H1 (cell line): ENCODE measurements at regions not wholly inside any gene's neighbourhood (a gene's known extent, or its start where the extent isn't known, plus 50 kb on each side); places are given as distances from the start of the nearest gene placed in this dataset.
A peak's percentile ranks its signal among the peaks of the same experiment; 100 is the strongest.

Source experiments
- CTCF ChIA-PET: fragments of 300-600 bp; sonication (Branson Sonifier 250); formaldehyde crosslinking; loops from one replicate; lab custom pipeline; 2021; ENCODE audit not compliant: partially characterized antibody; lab: Charles Lee
- POLR2A ChIA-PET: fragments of 300-600 bp; sonication (Branson Sonifier 250); formaldehyde crosslinking; loops from one replicate; lab custom pipeline; 2021; ENCODE audit warnings: inconsistent platforms; ENCODE audit not compliant: partially characterized antibody; lab: Charles Lee
- DNase-seq, 2 experiments: peaks; one replicate each; pipeline versions ENCODE4 v3.0.0 to v3.0.0-alpha.2; 2010 to 2022; ENCODE audit warnings: low spot score in 2 of 2, low read depth in 1 of 2, mixed read lengths in 1 of 2
- FAIRE-seq: peaks from 2 replicates; lab custom pipeline; 2011; peaks lifted over from hg19 to GRCh38; lab: Jason Lieb, UNC
- H2AFZ ChIP-seq: 2 replicates; pipeline ENCODE4 v1.8.1; 2012; ENCODE audit warnings: low read length, inconsistent platforms
- H2AK5ac ChIP-seq: 2 replicates; pipeline ENCODE4 v1.6.1; 2013; ENCODE audit warnings: low read depth, low read length
- H2BK120ac ChIP-seq: replicated peaks from 2 replicates; pipeline ENCODE3; 2013; ENCODE audit warnings: low read depth, low read length, inconsistent platforms
- H2BK12ac ChIP-seq: 2 replicates; pipeline ENCODE4 v1.6.1; 2013; ENCODE audit warnings: low read depth, low read length
- H2BK15ac ChIP-seq: 2 replicates; pipeline ENCODE4 v1.6.1; 2013; ENCODE audit warnings: low read length
- H2BK20ac ChIP-seq: 2 replicates; pipeline ENCODE4 v1.6.1; 2013; ENCODE audit warnings: low read length
- H2BK5ac ChIP-seq: 2 replicates; pipeline ENCODE4 v1.6.1; 2013; ENCODE audit warnings: low read depth, low read length
- H3K14ac ChIP-seq: 2 replicates; pipeline ENCODE4 v1.6.1; 2013; ENCODE audit warnings: inconsistent platforms; ENCODE audit not compliant: insufficient read length
- H3K18ac ChIP-seq: 2 replicates; pipeline ENCODE4 v1.6.1; 2013; ENCODE audit warnings: low read length; ENCODE audit errors: extremely low read depth
- H3K23ac ChIP-seq: 2 replicates; pipeline ENCODE4 v1.6.1; 2013; ENCODE audit warnings: inconsistent platforms; ENCODE audit not compliant: insufficient read length
- H3K23me2 ChIP-seq: 2 replicates; pipeline ENCODE4 v1.6.1; 2013; ENCODE audit warnings: low read depth, low read length
- H3K27ac ChIP-seq: 2 replicates; pipeline ENCODE4 v1.6.1; 2011; ENCODE audit warnings: low read depth, low read length, inconsistent platforms
- H3K27me3 ChIP-seq, 4 experiments: replicated peaks in 1 of 4; 1 replicate in 1 of 4; 2 replicates in 3 of 4; pipeline versions ENCODE4 v1.6.1 to v1.8.1; 2011 to 2013; ENCODE audit warnings: low read length in 3 of 4, mild to moderate bottlenecking in 3 of 4, inconsistent platforms in 2 of 4, mixed read lengths in 2 of 4, moderate library complexity in 1 of 4; ENCODE audit not compliant: control insufficient read depth in 3 of 4, insufficient read depth in 3 of 4; ENCODE audit errors: extremely low read depth in 1 of 4
- H3K36me3 ChIP-seq, 4 experiments: 2 replicates each; pipeline versions ENCODE4 v1.6.1 to v1.8.1; 2011 to 2013; ENCODE audit warnings: mild to moderate bottlenecking in 4 of 4, low read length in 3 of 4, moderate library complexity in 2 of 4, control low read depth in 1 of 4, inconsistent platforms in 1 of 4; ENCODE audit not compliant: insufficient read depth in 4 of 4, control insufficient read depth in 2 of 4
- H3K4ac ChIP-seq: replicated peaks from 2 replicates; pipeline ENCODE3; 2013; ENCODE audit warnings: low read length, low read depth, mixed read lengths, inconsistent platforms; ENCODE audit not compliant: insufficient read length
- H3K4me1 ChIP-seq, 4 experiments: replicated peaks in 1 of 4; 1 replicate in 1 of 4; 2 replicates in 3 of 4; pipeline versions ENCODE4 v1.6.1 to v1.8.1; 2011 to 2013; ENCODE audit warnings: low read length in 3 of 4, inconsistent platforms in 2 of 4, mixed read lengths in 1 of 4; ENCODE audit not compliant: insufficient read depth in 4 of 4, control insufficient read depth in 3 of 4
- H3K4me2 ChIP-seq, 2 experiments: 2 replicates each; pipeline versions ENCODE4 v1.6.1 to v1.8.1; 2011 to 2013; ENCODE audit warnings: low read depth in 2 of 2, low read length in 2 of 2, control low read depth in 1 of 2, inconsistent platforms in 1 of 2, mild to moderate bottlenecking in 1 of 2; ENCODE audit not compliant: insufficient read depth in 1 of 2
- H3K4me3 ChIP-seq, 4 experiments: fragments of 200-600, 300-600 bp in 1 of 4; sonication (generic), shearing (Covaris generic), sonication (Bioruptor Twin) in 1 of 4; 2 replicates each; pipeline versions ENCODE4 v1.5.1 to v1.8.1; 2011 to 2016; ENCODE audit warnings: low read length in 4 of 4, low read depth in 3 of 4, control low read depth in 2 of 4, inconsistent platforms in 2 of 4, mild to moderate bottlenecking in 2 of 4, mixed read lengths in 1 of 4, moderate library complexity in 1 of 4; ENCODE audit not compliant: insufficient read depth in 2 of 4; ENCODE audit errors: extremely low read depth in 1 of 4
- H3K56ac ChIP-seq: replicated peaks from 2 replicates; pipeline ENCODE3; 2013; ENCODE audit warnings: low read depth, mild to moderate bottlenecking, mixed read lengths, low read length, inconsistent platforms; ENCODE audit not compliant: insufficient read length
- H3K79me1 ChIP-seq: 2 replicates; pipeline ENCODE4 v1.6.1; 2013; ENCODE audit warnings: low read depth, low read length, control low read depth
- H3K79me2 ChIP-seq, 2 experiments: 2 replicates each; pipeline versions ENCODE4 v1.6.1 to v1.8.1; 2012 to 2013; ENCODE audit warnings: low read length in 2 of 2, mild to moderate bottlenecking in 2 of 2, inconsistent platforms in 1 of 2; ENCODE audit not compliant: insufficient read depth in 2 of 2, control insufficient read depth in 1 of 2
- H3K9ac ChIP-seq, 4 experiments: replicated peaks in 1 of 4; 1 replicate in 1 of 4; 2 replicates in 3 of 4; pipeline versions ENCODE4 v1.6.1 to v1.8.1; 2011 to 2013; ENCODE audit warnings: low read depth in 3 of 4, low read length in 3 of 4, control low read depth in 2 of 4, mild to moderate bottlenecking in 2 of 4, moderate library complexity in 2 of 4, inconsistent platforms in 1 of 4; ENCODE audit errors: extremely low read depth in 1 of 4
- H3K9me3 ChIP-seq, 2 experiments: 2 replicates each; pipeline versions ENCODE4 v1.6.1 to v1.8.1; 2012 to 2013; ENCODE audit warnings: mild to moderate bottlenecking in 2 of 2, moderate library complexity in 2 of 2, control low read depth in 1 of 2, inconsistent platforms in 1 of 2, low read depth in 1 of 2, low read length in 1 of 2, mixed read lengths in 1 of 2; ENCODE audit not compliant: insufficient read depth in 2 of 2
- H4K20me1 ChIP-seq, 2 experiments: replicated peaks in 1 of 2; 2 replicates each; pipeline versions ENCODE3 to v1.8.1; 2011 to 2013; ENCODE audit warnings: inconsistent platforms in 2 of 2, low read length in 2 of 2, mild to moderate bottlenecking in 1 of 2; ENCODE audit not compliant: insufficient read depth in 2 of 2, control insufficient read depth in 1 of 2
- H4K5ac ChIP-seq: 2 replicates; pipeline ENCODE4 v1.6.1; 2013; ENCODE audit warnings: low read length, low read depth, mixed read lengths, inconsistent platforms; ENCODE audit not compliant: insufficient read length
- H4K8ac ChIP-seq: 2 replicates; pipeline ENCODE4 v1.8.0; 2013; ENCODE audit warnings: mild to moderate bottlenecking, moderate library complexity, low read length, inconsistent platforms; ENCODE audit not compliant: insufficient read depth; ENCODE audit errors: extremely low read depth
- H4K91ac ChIP-seq: replicated peaks from 2 replicates; pipeline ENCODE3; 2013; ENCODE audit warnings: low read length, mixed read lengths, inconsistent platforms; ENCODE audit not compliant: insufficient read length
- CEBPB ChIP-seq: IDR thresholded peaks from 2 replicates; pipeline ENCODE4 v1.6.1; 2012; ENCODE audit warnings: low read depth, low read length
- JUND ChIP-seq: IDR thresholded peaks from 2 replicates; pipeline ENCODE4 v1.6.1; 2011; ENCODE audit warnings: mild to moderate bottlenecking, improper control_type of control experiment, low read length
- RAD21 ChIP-seq, 2 experiments: IDR thresholded peaks in 1 of 2; conservative IDR thresholded peaks in 1 of 2; 2 replicates each; pipeline ENCODE4 v1.6.1; 2011; ENCODE audit warnings: low read depth in 2 of 2, low read length in 2 of 2, improper control_type of control experiment in 1 of 2, inconsistent platforms in 1 of 2, mild to moderate bottlenecking in 1 of 2, moderate library complexity in 1 of 2
- RFX5 ChIP-seq: IDR thresholded peaks from 2 replicates; pipeline ENCODE4 v1.6.1; 2011; ENCODE audit warnings: low read depth, low read length, improper control_type of control experiment, borderline replicate concordance
- SIX5 ChIP-seq: IDR thresholded peaks from 2 replicates; pipeline ENCODE4 v1.6.1; 2011; ENCODE audit warnings: mild to moderate bottlenecking, low read depth, low read length
- SRF ChIP-seq: IDR thresholded peaks from 2 replicates; pipeline ENCODE4 v1.6.1; 2011; ENCODE audit warnings: mild to moderate bottlenecking, low read depth, low read length, moderate library complexity
- SUZ12 ChIP-seq: fragments of 200-600 bp; sonication (generic); IDR thresholded peaks from 2 replicates; pipeline ENCODE4 v1.6.1; 2012; ENCODE audit warnings: mild to moderate bottlenecking, inconsistent platforms, low read length, moderate library complexity, mixed read lengths
- TAF7 ChIP-seq: optimal IDR thresholded peaks from 2 replicates; pipeline ENCODE3; 2011; ENCODE audit warnings: low read depth, mild to moderate bottlenecking, inconsistent platforms, low read length, moderate library complexity, borderline replicate concordance
- TBP ChIP-seq: IDR thresholded peaks from 2 replicates; pipeline ENCODE4 v1.6.1; 2011; ENCODE audit warnings: low read depth, low read length, improper control_type of control experiment
- WGBS, 2 experiments: shearing (Covaris generic) in 1 of 2; methylation state at CpG; one replicate each; pipeline versions ENCODE4 v1.1.6 to v1.1.7; 2013 to 2015; ENCODE audit warnings: low lambda C conversion rate in 2 of 2, mixed read lengths in 2 of 2, inconsistent platforms in 1 of 2, low coverage in 1 of 2, missing lambda C conversion rate in 1 of 2; ENCODE audit not compliant: insufficient replicate concordance in 2 of 2, insufficient coverage in 1 of 2, insufficient read length in 1 of 2; ENCODE audit errors: extremely low coverage in 1 of 2, missing lambda C conversion rate in 1 of 2; 5-methylcytosine and 5-hydroxymethylcytosine counted together
- TF ChIP-seq, protein P1 (sequence below), 3 experiments: IDR thresholded peaks; 1 replicate in 2 of 3; 2 replicates in 1 of 3; pipeline versions ENCODE4 v1.5.1 to v1.6.1; 2011; ENCODE audit warnings: low read length in 3 of 3, mild to moderate bottlenecking in 3 of 3, inconsistent platforms in 2 of 3, low read depth in 1 of 3, moderate library complexity in 1 of 3; ENCODE audit not compliant: insufficient read depth in 1 of 3; ENCODE audit errors: control extremely low read depth in 1 of 3

DNA sequence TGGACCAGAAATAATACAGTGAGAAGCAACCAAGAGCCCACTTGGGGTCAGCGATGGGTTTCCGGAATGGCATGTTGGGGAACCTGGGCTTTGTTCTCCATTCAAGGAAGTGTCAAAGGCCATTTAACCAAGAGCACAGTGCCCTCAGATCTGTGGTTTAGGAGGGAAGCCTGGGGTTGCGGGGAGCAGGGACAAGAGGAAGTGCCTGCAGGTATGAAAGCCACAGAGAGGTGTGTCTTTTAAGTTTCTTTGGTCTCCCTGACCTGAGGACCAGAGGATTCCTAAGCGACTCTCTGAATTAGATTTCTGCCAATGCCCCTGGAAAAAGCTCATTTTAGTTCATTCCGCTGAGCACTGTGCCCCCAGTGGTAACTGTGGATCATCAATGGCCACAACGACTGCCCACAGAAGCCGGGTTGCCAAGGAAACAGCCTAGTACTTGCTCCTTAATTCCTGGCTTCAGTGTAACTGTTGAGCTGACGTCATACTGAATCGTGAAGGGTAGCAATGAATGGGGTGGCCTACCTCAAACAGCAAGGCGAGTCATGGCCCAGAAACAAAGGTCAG is 107.3 kb upstream of the SPIN1 start:
- no peak overlapping the region for H3K56ac ChIP-seq
- ChIA-PET POLR2A (interaction anchor here (1.1 kb wide), 1 partner anchor 106 kb away, joined by 3 read pairs; no protein-coding TSS in a partner anchor), CTCF (interaction anchor here (1.1 to 1.8 kb wide), 4 partner anchors 12 to 113 kb away, joined by 3 to 5 read pairs (median 4); no protein-coding TSS in a partner anchor)
- no peak overlapping the region for H4K8ac ChIP-seq
- peak overlapping the region; percentile 52; the same call in 1 of the 2 replicates for H2BK5ac ChIP-seq
- H3K23ac ChIP-seq: no peak overlapping the region
- peak overlapping the region; percentile 96; the same call in 1 of the 2 replicates for H2BK12ac ChIP-seq
- peak; percentile 36 for FAIRE-seq
- peak overlapping the region; percentile 62; the same call in 1 of the 2 replicates for H3K18ac ChIP-seq
- peaks cover 0 to 5% (median 3%) of the 10 kb centered on the region in 4 experiments; a peak in 6 of 7 replicates for H3K4me1 ChIP-seq
- peaks cover 3 to 4% of the 10 kb centered on the region in 2 experiments; a peak in 3 of 4 replicates for H3K9me3 ChIP-seq
- no peak overlapping the region for H3K14ac ChIP-seq
- H3K4me3 ChIP-seq: no peak overlapping the region
- H2AK5ac ChIP-seq: 0 out of 2 replicates have a peak overlapping the region, but pooled peaks have one; percentile 70
- H4K5ac ChIP-seq: no peak overlapping the region
- H4K91ac ChIP-seq: peak overlapping the region; percentile 13
- H2BK20ac ChIP-seq: 0 out of 2 replicates have a peak overlapping the region, but pooled peaks have one; percentile 7
- H3K27ac ChIP-seq: no peak overlapping the region
- H3K4ac ChIP-seq: no peak overlapping the region
- H3K23me2 ChIP-seq: no peaks in the 10 kb centered on the region
- H3K9ac ChIP-seq: no peak overlapping the region
- WGBS, 2 experiments: 58% methylated on average over 10 of the region's 10 CpGs; no CpG with 5 or more reads in 1 of the 2 experiments
- DNase-seq: peak; percentile 19 to 52
- H3K36me3 ChIP-seq: no peaks in the 10 kb centered on the region
- TF ChIP-seq, protein P1, sequence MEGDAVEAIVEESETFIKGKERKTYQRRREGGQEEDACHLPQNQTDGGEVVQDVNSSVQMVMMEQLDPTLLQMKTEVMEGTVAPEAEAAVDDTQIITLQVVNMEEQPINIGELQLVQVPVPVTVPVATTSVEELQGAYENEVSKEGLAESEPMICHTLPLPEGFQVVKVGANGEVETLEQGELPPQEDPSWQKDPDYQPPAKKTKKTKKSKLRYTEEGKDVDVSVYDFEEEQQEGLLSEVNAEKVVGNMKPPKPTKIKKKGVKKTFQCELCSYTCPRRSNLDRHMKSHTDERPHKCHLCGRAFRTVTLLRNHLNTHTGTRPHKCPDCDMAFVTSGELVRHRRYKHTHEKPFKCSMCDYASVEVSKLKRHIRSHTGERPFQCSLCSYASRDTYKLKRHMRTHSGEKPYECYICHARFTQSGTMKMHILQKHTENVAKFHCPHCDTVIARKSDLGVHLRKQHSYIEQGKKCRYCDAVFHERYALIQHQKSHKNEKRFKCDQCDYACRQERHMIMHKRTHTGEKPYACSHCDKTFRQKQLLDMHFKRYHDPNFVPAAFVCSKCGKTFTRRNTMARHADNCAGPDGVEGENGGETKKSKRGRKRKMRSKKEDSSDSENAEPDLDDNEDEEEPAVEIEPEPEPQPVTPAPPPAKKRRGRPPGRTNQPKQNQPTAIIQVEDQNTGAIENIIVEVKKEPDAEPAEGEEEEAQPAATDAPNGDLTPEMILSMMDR (IDR thresholded peaks at IDR 0.05; ENCODE audit: control extremely low read depth in 1 of 3, insufficient read depth in 1 of 3, low read depth in 1 of 3, low read length in 3 of 3): peak; percentile 21 to 27 (median 22); a peak in 3 of 4 replicates
- TF ChIP-seq RAD21 (IDR thresholded peaks at IDR 0.05 in 1 of 2, conservative IDR thresholded peaks at IDR 0.05 in 1 of 2; ENCODE audit: low read depth in 2 of 2, low read length in 2 of 2) (peak; percentile 42 to 59), SUZ12 (no peak), TAF7 (no peak), CEBPB (no peak), TBP (no peak), RFX5 (no peak), SRF (no peak), JUND (peak; percentile 70), SIX5 (no peak)
- no peak overlapping the region for H3K4me2 ChIP-seq
- no peaks in the 10 kb centered on the region for H3K27me3 ChIP-seq
- no peaks in the 10 kb centered on the region for H4K20me1 ChIP-seq
- H3K79me2 ChIP-seq: no peaks in the 10 kb centered on the region
- H2AFZ ChIP-seq: peak overlapping the region; percentile 27
- peak overlapping the region; percentile 19 for H2BK120ac ChIP-seq
- H3K79me1 ChIP-seq: no peaks in the 10 kb centered on the region
- H2BK15ac ChIP-seq: no peak overlapping the region
